HepG2 (cell line): ENCODE measurements at regions not wholly inside any gene's neighbourhood (a gene's known extent, or its start where the extent isn't known, plus 50 kb on each side); places are given as distances from the start of the nearest gene placed in this dataset.

Experiments used
- ATAC-seq: fragments of 200-7000 bp; cut with Tn5 transposase; 3 replicates; pipeline ENCODE4 v1.9.1; 2020; ENCODE audit warnings: mild to moderate bottlenecking, moderate library complexity
- BruUV-seq: library from RNA; stranded (reverse); fragments of 400-500 nt; replicated peaks from 2 replicates; lab custom pipeline; 2021; lab: Mats Ljungman, UMichigan
- CTCF ChIA-PET: fragments of 300-600 bp; formaldehyde crosslinking; extraction: SDS; loops from one replicate; lab custom pipeline; 2021; ENCODE audit warnings: low total read pairs, inconsistent platforms, low intra/inter-chr PET ratio; lab: Yijun Ruan, JAX
- POLR2A ChIA-PET: fragments of 350-600 bp; sonication (Branson Sonifier 250); formaldehyde crosslinking; loops from one replicate; lab custom pipeline; 2020; ENCODE audit warnings: antibody characterized with exemption, inconsistent platforms; lab: Yijun Ruan, JAX
- DNase-seq: peaks from one replicate; pipeline ENCODE4 v3.0.0-alpha.2; 2015; ENCODE audit warnings: low spot score
- FAIRE-seq: peaks from 3 replicates; lab custom pipeline; 2011; peaks lifted over from hg19 to GRCh38; lab: Jason Lieb, UNC
- H2AFZ ChIP-seq: one replicate; pipeline ENCODE4 v1.6.1; 2011; ENCODE audit warnings: low read length, inconsistent platforms
- H3K27ac ChIP-seq: fragments of 300-600 bp; 3 replicates; pipeline ENCODE4 v1.8.0; 2011; ENCODE audit warnings: mixed run types, mild to moderate bottlenecking, mixed read lengths, low read length, inconsistent platforms; ENCODE audit not compliant: insufficient read depth; ENCODE audit errors: extremely low read length
- H3K27me3 ChIP-seq, 2 experiments: fragments of 200-600 bp in 1 of 2; 2 replicates in 1 of 2; 3 replicates in 1 of 2; pipeline versions ENCODE4 v1.6.0 to v1.8.0; 2011; ENCODE audit warnings: low read length in 2 of 2, mild to moderate bottlenecking in 2 of 2, moderate library complexity in 2 of 2, inconsistent platforms in 1 of 2; ENCODE audit not compliant: insufficient read depth in 2 of 2, control insufficient read depth in 1 of 2
- H3K36me3 ChIP-seq, 2 experiments: fragments of 200-600 bp in 1 of 2; replicated peaks in 1 of 2; 2 replicates in 1 of 2; 3 replicates in 1 of 2; pipeline versions ENCODE4 v1.5.1 to v1.8.0; 2011; ENCODE audit warnings: low read length in 2 of 2, inconsistent platforms in 1 of 2; ENCODE audit not compliant: insufficient read depth in 2 of 2, control insufficient read depth in 1 of 2
- H3K4me1 ChIP-seq: 2 replicates; pipeline ENCODE4 v1.5.1; 2012; ENCODE audit warnings: low read length, inconsistent platforms; ENCODE audit not compliant: insufficient read depth
- H3K4me2 ChIP-seq: 2 replicates; pipeline ENCODE4 v1.6.0; 2011; ENCODE audit warnings: low read depth, low read length, inconsistent platforms
- H3K4me3 ChIP-seq, 3 experiments: fragments of 200-600 bp in 1 of 3; sonication (generic), shearing (Covaris generic) in 1 of 3; replicated peaks in 1 of 3; 2 replicates each; pipeline ENCODE4 v1.5.1; 2011 to 2016; ENCODE audit warnings: low read length in 3 of 3, inconsistent platforms in 2 of 3, low read depth in 2 of 3, mild to moderate bottlenecking in 2 of 3, control low read depth in 1 of 3, mixed read lengths in 1 of 3; ENCODE audit not compliant: insufficient read depth in 1 of 3
- H3K79me2 ChIP-seq: one replicate; pipeline ENCODE4 v1.6.1; 2011; ENCODE audit warnings: low read length, inconsistent platforms; ENCODE audit not compliant: insufficient read depth
- H3K9ac ChIP-seq: 2 replicates; pipeline ENCODE4 v1.6.0; 2011; ENCODE audit warnings: mild to moderate bottlenecking, low read depth, low read length, inconsistent platforms; ENCODE audit not compliant: insufficient read depth
- H3K9me3 ChIP-seq: 2 replicates; pipeline ENCODE4 v1.5.1; 2012; ENCODE audit warnings: mild to moderate bottlenecking, low read length
- H4K20me1 ChIP-seq: 2 replicates; pipeline ENCODE4 v1.6.0; 2011; ENCODE audit warnings: inconsistent platforms, mild to moderate bottlenecking, low read length, moderate library complexity; ENCODE audit not compliant: insufficient read depth
- HMGA1 ChIP-seq: sonication (generic); formaldehyde crosslinking; conservative IDR thresholded peaks from 2 replicates; pipeline ENCODE4 v1.4.0; 2020; ENCODE audit warnings: missing genetic modification reagents
- MXD4 ChIP-seq: IDR thresholded peaks from 2 replicates; pipeline ENCODE4 v1.6.1; 2016; ENCODE audit warnings: mild to moderate bottlenecking, missing biosample characterization, missing genetic modification reagents
- NR2F2 ChIP-seq: IDR thresholded peaks from 2 replicates; pipeline ENCODE4 v1.6.1; 2012; ENCODE audit warnings: low read depth, inconsistent platforms, borderline replicate concordance
- TOPORS ChIP-seq: sonication (generic); formaldehyde crosslinking; IDR thresholded peaks from 2 replicates; pipeline ENCODE4 v1.8.0; 2023; ENCODE audit warnings: mild to moderate bottlenecking, missing genetic modification reagents
- ZZZ3 ChIP-seq: sonication (generic); formaldehyde crosslinking; IDR thresholded peaks from 2 replicates; pipeline ENCODE4 v1.4.0; 2020; ENCODE audit warnings: missing genetic modification reagents, mild to moderate bottlenecking, borderline replicate concordance
- WGBS: methylation state at CpG from one replicate; pipeline ENCODE4 v1.1.6; 2017; ENCODE audit warnings: low lambda C conversion rate; 5-methylcytosine and 5-hydroxymethylcytosine counted together
- in situ Hi-C: cut with HindIII; loops from 2 replicates; pipeline ENCODE4 v1.10.0; 2017; ENCODE audit warnings: low pct_unique_long_range_greater_than_20kb; ENCODE audit not compliant: extremely low pct_ligation_motif_present
- intact Hi-C: fragments of 100-400 bp; cut with micrococcal nuclease; formaldehyde crosslinking; loops from one replicate; pipeline ENCODE4 v1.10.0; 2022; ENCODE audit not compliant: unreplicated experiment
- TF ChIP-seq, protein P1 (sequence below): sonication (generic); formaldehyde crosslinking; IDR thresholded peaks from 2 replicates; pipeline ENCODE4 v1.4.0; 2020; ENCODE audit warnings: missing genetic modification reagents
- TF ChIP-seq, protein P2 (sequence below): sonication (generic); formaldehyde crosslinking; conservative IDR thresholded peaks from 2 replicates; pipeline ENCODE4 v1.8.1; 2023; ENCODE audit warnings: missing genetic modification reagents
- TF ChIP-seq, protein P3 (sequence below): fragments of 450-650 bp; IDR thresholded peaks from 2 replicates; pipeline ENCODE4 v1.6.1; 2016
- TF ChIP-seq, protein P4 (sequence below): sonication (generic); formaldehyde crosslinking; IDR thresholded peaks from 2 replicates; pipeline ENCODE4 v1.5.0; 2020; ENCODE audit warnings: mild to moderate bottlenecking, missing genetic modification reagents

DNA sequence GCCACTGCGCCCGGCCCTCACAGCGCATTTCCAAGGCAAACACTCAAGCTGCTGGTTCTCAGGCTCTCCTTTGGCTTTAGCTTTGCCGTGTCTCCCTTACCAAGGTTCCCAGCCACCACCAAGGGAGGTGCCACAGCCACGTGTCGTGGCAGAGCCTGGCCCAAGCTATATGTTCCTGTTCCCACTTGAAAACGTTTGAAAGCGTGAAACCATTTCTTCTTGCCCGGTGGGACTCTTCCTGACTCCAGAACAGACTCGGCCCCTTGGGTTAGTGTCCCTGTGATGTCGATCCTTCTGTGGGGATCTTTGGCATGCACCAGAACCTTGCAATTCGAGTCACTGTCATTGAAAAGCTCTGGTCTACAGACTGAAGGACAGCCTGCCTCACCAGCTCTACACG, 147.9 kb downstream of the HSD17B3 start:
- H3K27me3 ChIP-seq: no peaks in the 10 kb centered on the region
- peaks cover 9% of the 10 kb centered on the region for H3K4me1 ChIP-seq
- no peaks in the 10 kb centered on the region for H3K36me3 ChIP-seq
- no peak overlapping the region for H3K27ac ChIP-seq
- intact Hi-C loops (no loop called here), in situ Hi-C loops (no loop called here)
- ATAC-seq: no peak
- H2AFZ ChIP-seq: no peak overlapping the region
- H3K4me2 ChIP-seq: no peak overlapping the region
- 53% methylated on average over 13 of the region's 13 CpGs for WGBS
- no peak overlapping the region for H3K9ac ChIP-seq
- no peak for DNase-seq
- H3K4me3 ChIP-seq: no peak overlapping the region
- no peak for FAIRE-seq
- TF ChIP-seq MXD4 (CRISPR knock-in tag): no peak
- no peak for TF ChIP-seq HMGA1 (CRISPR knock-in tag)
- TF ChIP-seq, all 625 proteins: peak for 0
- ChIA-PET POLR2A (no interaction called here), CTCF (no interaction called here)
- H4K20me1 ChIP-seq: no peaks in the 10 kb centered on the region
- no TSS peak for BruUV-seq
- H3K79me2 ChIP-seq: no peaks in the 10 kb centered on the region
- H3K9me3 ChIP-seq: no peaks in the 10 kb centered on the region

DNA sequence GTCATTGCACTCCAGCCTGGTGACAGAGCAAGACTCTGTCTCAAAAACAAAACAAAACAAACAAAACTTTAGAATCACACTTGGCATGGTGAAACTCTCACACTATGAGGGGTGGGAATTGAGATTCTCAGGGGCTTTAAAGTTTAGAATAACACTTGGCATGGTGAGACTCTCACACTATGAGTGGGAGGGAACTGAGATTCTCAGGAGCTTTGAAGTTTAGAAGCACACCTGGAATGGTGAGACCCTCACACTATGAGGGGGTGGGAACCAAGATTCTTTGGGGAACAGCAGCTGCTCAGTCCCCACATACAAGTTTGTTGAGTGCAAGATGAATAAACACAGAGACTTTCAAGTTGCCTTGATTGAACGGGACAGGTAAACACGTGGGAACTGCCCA, 149.4 kb downstream of the HSD17B3 start:
- Histone ChIP-seq H3K27ac (no peak overlapping the region), H3K36me3 (no peaks in the 10 kb centered on the region), H3K4me3 (no peak overlapping the region), H3K27me3 (no peaks in the 10 kb centered on the region), H3K79me2 (no peaks in the 10 kb centered on the region), H3K9me3 (no peaks in the 10 kb centered on the region), H3K9ac (no peak overlapping the region), H2AFZ (no peak overlapping the region), H3K4me1 (peaks cover 20% of the 10 kb centered on the region), H3K4me2 (no peak overlapping the region), H4K20me1 (no peaks in the 10 kb centered on the region)
- DNase-seq (no peak), FAIRE-seq (no peak), ATAC-seq (no peak)
- WGBS: 17% methylated on average over 2 of the region's 2 CpGs
- no TSS peak for BruUV-seq
- POLR2A ChIA-PET: no interaction called here
- CTCF ChIA-PET: no interaction called here
- intact Hi-C loops: no loop called here
- in situ Hi-C loops: no loop called here
- TF ChIP-seq, protein P1, sequence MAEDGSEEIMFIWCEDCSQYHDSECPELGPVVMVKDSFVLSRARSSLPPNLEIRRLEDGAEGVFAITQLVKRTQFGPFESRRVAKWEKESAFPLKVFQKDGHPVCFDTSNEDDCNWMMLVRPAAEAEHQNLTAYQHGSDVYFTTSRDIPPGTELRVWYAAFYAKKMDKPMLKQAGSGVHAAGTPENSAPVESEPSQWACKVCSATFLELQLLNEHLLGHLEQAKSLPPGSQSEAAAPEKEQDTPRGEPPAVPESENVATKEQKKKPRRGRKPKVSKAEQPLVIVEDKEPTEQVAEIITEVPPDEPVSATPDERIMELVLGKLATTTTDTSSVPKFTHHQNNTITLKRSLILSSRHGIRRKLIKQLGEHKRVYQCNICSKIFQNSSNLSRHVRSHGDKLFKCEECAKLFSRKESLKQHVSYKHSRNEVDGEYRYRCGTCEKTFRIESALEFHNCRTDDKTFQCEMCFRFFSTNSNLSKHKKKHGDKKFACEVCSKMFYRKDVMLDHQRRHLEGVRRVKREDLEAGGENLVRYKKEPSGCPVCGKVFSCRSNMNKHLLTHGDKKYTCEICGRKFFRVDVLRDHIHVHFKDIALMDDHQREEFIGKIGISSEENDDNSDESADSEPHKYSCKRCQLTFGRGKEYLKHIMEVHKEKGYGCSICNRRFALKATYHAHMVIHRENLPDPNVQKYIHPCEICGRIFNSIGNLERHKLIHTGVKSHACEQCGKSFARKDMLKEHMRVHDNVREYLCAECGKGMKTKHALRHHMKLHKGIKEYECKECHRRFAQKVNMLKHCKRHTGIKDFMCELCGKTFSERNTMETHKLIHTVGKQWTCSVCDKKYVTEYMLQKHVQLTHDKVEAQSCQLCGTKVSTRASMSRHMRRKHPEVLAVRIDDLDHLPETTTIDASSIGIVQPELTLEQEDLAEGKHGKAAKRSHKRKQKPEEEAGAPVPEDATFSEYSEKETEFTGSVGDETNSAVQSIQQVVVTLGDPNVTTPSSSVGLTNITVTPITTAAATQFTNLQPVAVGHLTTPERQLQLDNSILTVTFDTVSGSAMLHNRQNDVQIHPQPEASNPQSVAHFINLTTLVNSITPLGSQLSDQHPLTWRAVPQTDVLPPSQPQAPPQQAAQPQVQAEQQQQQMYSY (CRISPR knock-in tag): no peak
- TF ChIP-seq, protein P2, sequence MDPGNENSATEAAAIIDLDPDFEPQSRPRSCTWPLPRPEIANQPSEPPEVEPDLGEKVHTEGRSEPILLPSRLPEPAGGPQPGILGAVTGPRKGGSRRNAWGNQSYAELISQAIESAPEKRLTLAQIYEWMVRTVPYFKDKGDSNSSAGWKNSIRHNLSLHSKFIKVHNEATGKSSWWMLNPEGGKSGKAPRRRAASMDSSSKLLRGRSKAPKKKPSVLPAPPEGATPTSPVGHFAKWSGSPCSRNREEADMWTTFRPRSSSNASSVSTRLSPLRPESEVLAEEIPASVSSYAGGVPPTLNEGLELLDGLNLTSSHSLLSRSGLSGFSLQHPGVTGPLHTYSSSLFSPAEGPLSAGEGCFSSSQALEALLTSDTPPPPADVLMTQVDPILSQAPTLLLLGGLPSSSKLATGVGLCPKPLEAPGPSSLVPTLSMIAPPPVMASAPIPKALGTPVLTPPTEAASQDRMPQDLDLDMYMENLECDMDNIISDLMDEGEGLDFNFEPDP (CRISPR knock-in tag): no peak
- TF ChIP-seq, protein P3, sequence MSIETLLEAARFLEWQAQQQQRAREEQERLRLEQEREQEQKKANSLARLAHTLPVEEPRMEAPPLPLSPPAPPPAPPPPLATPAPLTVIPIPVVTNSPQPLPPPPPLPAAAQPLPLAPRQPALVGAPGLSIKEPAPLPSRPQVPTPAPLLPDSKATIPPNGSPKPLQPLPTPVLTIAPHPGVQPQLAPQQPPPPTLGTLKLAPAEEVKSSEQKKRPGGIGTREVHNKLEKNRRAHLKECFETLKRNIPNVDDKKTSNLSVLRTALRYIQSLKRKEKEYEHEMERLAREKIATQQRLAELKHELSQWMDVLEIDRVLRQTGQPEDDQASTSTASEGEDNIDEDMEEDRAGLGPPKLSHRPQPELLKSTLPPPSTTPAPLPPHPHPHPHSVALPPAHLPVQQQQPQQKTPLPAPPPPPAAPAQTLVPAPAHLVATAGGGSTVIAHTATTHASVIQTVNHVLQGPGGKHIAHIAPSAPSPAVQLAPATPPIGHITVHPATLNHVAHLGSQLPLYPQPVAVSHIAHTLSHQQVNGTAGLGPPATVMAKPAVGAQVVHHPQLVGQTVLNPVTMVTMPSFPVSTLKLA: no peak
- TF ChIP-seq ZZZ3 (CRISPR knock-in tag) (no peak), TOPORS (CRISPR knock-in tag) (no peak), NR2F2 (no peak)
- TF ChIP-seq, protein P4, sequence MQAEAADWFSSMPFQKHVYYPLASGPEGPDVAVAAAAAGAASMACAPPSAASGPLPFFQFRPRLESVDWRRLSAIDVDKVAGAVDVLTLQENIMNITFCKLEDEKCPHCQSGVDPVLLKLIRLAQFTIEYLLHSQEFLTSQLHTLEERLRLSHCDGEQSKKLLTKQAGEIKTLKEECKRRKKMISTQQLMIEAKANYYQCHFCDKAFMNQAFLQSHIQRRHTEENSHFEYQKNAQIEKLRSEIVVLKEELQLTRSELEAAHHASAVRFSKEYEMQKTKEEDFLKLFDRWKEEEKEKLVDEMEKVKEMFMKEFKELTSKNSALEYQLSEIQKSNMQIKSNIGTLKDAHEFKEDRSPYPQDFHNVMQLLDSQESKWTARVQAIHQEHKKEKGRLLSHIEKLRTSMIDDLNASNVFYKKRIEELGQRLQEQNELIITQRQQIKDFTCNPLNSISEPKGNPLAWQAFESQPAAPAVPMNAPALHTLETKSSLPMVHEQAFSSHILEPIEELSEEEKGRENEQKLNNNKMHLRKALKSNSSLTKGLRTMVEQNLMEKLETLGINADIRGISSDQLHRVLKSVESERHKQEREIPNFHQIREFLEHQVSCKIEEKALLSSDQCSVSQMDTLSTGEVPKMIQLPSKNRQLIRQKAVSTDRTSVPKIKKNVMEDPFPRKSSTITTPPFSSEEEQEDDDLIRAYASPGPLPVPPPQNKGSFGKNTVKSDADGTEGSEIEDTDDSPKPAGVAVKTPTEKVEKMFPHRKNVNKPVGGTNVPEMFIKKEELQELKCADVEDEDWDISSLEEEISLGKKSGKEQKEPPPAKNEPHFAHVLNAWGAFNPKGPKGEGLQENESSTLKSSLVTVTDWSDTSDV: no peak
